ENCODE measurements at regions not wholly inside any gene's neighbourhood (a gene's known extent, or its start where the extent isn't known, plus 50 kb on each side); places are given as distances from the start of the nearest gene placed in this dataset.

DNA sequence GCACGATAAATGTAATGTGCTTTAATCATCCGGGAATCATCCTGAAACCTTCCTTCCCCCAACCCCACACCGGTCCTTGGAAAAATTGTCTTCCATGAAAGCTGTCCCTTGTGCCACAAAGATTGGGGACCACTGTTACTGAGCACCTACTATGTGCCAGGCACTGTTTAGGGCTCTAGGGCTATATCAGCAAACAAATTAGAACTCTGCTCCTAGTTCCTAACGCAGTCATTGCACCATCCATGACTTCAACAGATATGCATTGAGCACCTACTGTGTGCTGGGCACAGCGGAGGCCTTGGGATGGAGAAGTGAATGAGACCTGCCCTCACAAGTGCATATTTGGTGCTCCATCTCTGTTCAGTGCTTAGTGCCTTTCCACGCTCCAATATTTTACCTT lies 50.3 kb upstream of the BLCAP start:
- TF ChIP-seq GTF2F1 (IDR thresholded peaks at IDR 0.05; ENCODE audit: borderline replicate concordance, low read depth, low read length) = no peak
- TF ChIP-seq RFX5 (IDR thresholded peaks at IDR 0.05; ENCODE audit: borderline replicate concordance, low read depth, low read length) = no peak
- no peak for TF ChIP-seq JUN (IDR thresholded peaks at IDR 0.05; ENCODE audit: low read depth, low read length)
- TF ChIP-seq, protein P1, sequence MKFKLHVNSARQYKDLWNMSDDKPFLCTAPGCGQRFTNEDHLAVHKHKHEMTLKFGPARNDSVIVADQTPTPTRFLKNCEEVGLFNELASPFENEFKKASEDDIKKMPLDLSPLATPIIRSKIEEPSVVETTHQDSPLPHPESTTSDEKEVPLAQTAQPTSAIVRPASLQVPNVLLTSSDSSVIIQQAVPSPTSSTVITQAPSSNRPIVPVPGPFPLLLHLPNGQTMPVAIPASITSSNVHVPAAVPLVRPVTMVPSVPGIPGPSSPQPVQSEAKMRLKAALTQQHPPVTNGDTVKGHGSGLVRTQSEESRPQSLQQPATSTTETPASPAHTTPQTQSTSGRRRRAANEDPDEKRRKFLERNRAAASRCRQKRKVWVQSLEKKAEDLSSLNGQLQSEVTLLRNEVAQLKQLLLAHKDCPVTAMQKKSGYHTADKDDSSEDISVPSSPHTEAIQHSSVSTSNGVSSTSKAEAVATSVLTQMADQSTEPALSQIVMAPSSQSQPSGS (IDR thresholded peaks at IDR 0.05; ENCODE audit: low read length) = no peak
- TF ChIP-seq, protein P2, sequence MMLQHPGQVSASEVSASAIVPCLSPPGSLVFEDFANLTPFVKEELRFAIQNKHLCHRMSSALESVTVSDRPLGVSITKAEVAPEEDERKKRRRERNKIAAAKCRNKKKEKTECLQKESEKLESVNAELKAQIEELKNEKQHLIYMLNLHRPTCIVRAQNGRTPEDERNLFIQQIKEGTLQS (IDR thresholded peaks at IDR 0.05; ENCODE audit: insufficient read depth, low read depth, low read length) = no peak
- no peak for TF ChIP-seq GABPA (IDR thresholded peaks at IDR 0.05; ENCODE audit: borderline replicate concordance, insufficient read depth, low read length)
- TF ChIP-seq, protein P3, sequence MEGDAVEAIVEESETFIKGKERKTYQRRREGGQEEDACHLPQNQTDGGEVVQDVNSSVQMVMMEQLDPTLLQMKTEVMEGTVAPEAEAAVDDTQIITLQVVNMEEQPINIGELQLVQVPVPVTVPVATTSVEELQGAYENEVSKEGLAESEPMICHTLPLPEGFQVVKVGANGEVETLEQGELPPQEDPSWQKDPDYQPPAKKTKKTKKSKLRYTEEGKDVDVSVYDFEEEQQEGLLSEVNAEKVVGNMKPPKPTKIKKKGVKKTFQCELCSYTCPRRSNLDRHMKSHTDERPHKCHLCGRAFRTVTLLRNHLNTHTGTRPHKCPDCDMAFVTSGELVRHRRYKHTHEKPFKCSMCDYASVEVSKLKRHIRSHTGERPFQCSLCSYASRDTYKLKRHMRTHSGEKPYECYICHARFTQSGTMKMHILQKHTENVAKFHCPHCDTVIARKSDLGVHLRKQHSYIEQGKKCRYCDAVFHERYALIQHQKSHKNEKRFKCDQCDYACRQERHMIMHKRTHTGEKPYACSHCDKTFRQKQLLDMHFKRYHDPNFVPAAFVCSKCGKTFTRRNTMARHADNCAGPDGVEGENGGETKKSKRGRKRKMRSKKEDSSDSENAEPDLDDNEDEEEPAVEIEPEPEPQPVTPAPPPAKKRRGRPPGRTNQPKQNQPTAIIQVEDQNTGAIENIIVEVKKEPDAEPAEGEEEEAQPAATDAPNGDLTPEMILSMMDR (IDR thresholded peaks at IDR 0.05; ENCODE audit: control extremely low read depth in 1 of 3, insufficient read depth in 1 of 3, low read depth in 1 of 3, low read length in 3 of 3) = no peak
- TF ChIP-seq SP2 (IDR thresholded peaks at IDR 0.05; ENCODE audit: low read length) = no peak
- TF ChIP-seq POLR2A (IDR thresholded peaks at IDR 0.05; ENCODE audit: control extremely low read depth in 1 of 2, low read depth in 2 of 2, low read length in 2 of 2) = no peak

All from H1 (cell line).